ENCODE measurements at regions not wholly inside any gene's neighbourhood (a gene's known extent, or its start where the extent isn't known, plus 50 kb on each side); places are given as distances from the start of the nearest gene placed in this dataset.

DNA sequence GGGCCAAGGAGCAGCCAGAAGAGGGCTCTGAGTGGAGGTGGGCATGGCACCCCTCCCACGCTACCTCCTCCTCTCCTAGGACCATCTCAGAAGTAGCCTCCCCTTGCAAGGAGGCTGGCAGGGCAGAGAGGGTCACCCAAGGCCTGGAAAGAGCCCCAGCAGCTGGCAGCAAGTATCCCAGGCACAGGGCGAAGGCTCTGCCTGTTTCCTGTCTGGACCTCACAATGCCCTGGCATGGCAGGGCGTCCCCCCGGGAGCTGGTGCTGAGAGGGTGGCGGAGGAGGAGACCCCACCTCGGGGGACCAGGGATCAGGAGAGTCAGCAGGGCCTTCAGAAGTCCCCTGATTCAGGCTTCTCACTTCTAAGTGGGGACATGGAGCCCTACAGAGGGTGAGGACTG lies 66.2 kb upstream of the TAF1B start:
- peaks cover 0 to 3% (median 0%) of the 10 kb centered on the region in 4 donors for H3K4me1 ChIP-seq
- DNase-seq: no peak

DNA sequence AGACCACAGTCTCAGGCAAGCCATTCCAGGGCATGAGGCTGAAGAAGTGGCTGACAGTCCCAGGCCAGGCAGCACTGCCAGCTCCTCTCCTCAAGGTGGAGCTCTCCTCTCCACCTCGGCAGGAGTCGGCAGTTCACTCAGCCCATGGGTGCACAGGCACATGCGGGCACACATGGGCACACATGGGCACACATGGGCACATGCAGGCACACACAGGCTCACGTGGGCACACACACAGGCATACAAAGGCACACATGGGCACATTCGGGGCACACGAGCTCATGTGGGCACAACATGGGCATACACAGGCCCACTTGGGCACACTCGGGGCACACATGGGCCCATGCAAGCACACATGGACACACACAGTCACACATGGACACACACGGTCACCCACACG lies 65.3 kb upstream of the TAF1B start:
- TF ChIP-seq POLR2A (IDR thresholded peaks at IDR 0.05) (no peak), POLR2AphosphoS5 (IDR thresholded peaks at IDR 0.05) (no peak), EP300 (IDR thresholded peaks at IDR 0.05) (no peak)
- TF ChIP-seq, protein P1, sequence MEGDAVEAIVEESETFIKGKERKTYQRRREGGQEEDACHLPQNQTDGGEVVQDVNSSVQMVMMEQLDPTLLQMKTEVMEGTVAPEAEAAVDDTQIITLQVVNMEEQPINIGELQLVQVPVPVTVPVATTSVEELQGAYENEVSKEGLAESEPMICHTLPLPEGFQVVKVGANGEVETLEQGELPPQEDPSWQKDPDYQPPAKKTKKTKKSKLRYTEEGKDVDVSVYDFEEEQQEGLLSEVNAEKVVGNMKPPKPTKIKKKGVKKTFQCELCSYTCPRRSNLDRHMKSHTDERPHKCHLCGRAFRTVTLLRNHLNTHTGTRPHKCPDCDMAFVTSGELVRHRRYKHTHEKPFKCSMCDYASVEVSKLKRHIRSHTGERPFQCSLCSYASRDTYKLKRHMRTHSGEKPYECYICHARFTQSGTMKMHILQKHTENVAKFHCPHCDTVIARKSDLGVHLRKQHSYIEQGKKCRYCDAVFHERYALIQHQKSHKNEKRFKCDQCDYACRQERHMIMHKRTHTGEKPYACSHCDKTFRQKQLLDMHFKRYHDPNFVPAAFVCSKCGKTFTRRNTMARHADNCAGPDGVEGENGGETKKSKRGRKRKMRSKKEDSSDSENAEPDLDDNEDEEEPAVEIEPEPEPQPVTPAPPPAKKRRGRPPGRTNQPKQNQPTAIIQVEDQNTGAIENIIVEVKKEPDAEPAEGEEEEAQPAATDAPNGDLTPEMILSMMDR (IDR thresholded peaks at IDR 0.05): no peak
- DNase-seq: no peak
- Histone ChIP-seq H3K27me3 (no peaks in the 10 kb centered on the region), H3K9me3 (no peaks in the 10 kb centered on the region), H3K4me1 (peaks cover 0 to 3% (median 0%) of the 10 kb centered on the region in 4 donors), H3K4me3 (no peak overlapping the region), H3K36me3 (no peaks in the 10 kb centered on the region), H3K27ac (no peak overlapping the region)
- intact Hi-C loops (cut with DNase I; ENCODE audit: low total_unique reads): no loop called here
- WGBS, 5 donors: 75 to 92% (median 87%) methylated on average over 4 to 9 of the region's 9 CpGs

More for the DNA sequence above, 66.2 kb upstream of the TAF1B start:
- Histone ChIP-seq H3K27ac (no peak overlapping the region), H3K36me3 (no peaks in the 10 kb centered on the region), H3K27me3 (no peaks in the 10 kb centered on the region), H3K9me3 (no peaks in the 10 kb centered on the region), H3K4me3 (no peak overlapping the region)
- intact Hi-C loops (cut with DNase I; ENCODE audit: low total_unique reads): no loop called here
- TF ChIP-seq, protein P1 (IDR thresholded peaks at IDR 0.05): no peak
- no peak for TF ChIP-seq EP300 (IDR thresholded peaks at IDR 0.05)
- no peak for TF ChIP-seq POLR2AphosphoS5 (IDR thresholded peaks at IDR 0.05)
- TF ChIP-seq POLR2A (IDR thresholded peaks at IDR 0.05): no peak
- WGBS, 5 donors: 88 to 95% (median 91%) methylated on average over 6 of the region's 6 CpGs

DNA sequence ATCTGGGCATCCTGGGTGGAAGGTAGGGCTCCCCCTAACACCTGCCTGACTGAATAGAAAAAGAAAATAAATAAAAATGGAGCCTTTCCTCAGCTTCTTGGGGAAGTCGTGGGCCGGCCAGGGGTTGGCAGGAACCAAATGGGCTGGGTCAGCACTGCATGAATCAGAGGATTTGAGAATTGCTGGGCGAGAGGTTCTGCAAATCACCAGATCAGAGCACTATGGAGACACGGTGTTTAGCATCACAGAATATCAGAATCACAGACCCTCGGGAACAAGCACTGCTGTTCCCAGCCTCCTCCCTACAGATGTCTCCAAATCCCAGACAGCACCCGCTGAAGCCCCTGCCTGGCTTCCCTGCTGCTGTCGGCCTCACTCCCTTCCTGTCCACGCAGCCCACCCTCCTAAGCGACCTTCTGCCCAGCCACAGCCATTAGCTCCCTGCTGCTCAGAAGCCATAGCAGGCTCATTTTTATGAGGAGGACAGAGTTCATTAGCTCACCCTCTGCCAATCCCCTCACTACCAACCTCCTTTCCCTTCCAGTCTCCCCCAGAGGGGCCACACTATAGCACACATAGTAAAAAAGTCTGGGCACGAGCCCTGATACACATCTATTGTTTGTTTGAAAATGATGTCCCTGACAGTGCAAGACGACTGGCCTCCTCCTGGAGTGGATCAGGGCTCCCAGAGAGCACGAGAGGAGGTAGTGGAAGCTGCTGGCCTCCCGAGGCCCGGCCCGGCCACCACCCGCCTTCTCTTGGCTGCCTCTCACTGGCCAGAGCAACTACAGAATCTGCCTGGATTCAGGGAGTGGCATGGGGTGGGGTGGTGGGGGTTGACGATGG lies 64.6 kb upstream of the TAF1B start:
- TF ChIP-seq, protein P1 (IDR thresholded peaks at IDR 0.05): no peak
- TF ChIP-seq EP300 (IDR thresholded peaks at IDR 0.05) (no peak), POLR2AphosphoS5 (IDR thresholded peaks at IDR 0.05) (no peak), POLR2A (IDR thresholded peaks at IDR 0.05) (no peak)
- WGBS, 5 donors: 72 to 83% (median 75%) methylated on average over 17 of the region's 17 CpGs
- H3K4me3 ChIP-seq: no peak overlapping the region
- no peak overlapping the region for H3K27ac ChIP-seq
- no peak for DNase-seq
- no peaks in the 10 kb centered on the region for H3K27me3 ChIP-seq
- intact Hi-C loops (cut with DNase I; ENCODE audit: low total_unique reads): no loop called here
- no peaks in the 10 kb centered on the region for H3K9me3 ChIP-seq
- no peaks in the 10 kb centered on the region for H3K36me3 ChIP-seq
- H3K4me1 ChIP-seq: peaks cover 0 to 3% (median 0%) of the 10 kb centered on the region in 4 donors

DNA sequence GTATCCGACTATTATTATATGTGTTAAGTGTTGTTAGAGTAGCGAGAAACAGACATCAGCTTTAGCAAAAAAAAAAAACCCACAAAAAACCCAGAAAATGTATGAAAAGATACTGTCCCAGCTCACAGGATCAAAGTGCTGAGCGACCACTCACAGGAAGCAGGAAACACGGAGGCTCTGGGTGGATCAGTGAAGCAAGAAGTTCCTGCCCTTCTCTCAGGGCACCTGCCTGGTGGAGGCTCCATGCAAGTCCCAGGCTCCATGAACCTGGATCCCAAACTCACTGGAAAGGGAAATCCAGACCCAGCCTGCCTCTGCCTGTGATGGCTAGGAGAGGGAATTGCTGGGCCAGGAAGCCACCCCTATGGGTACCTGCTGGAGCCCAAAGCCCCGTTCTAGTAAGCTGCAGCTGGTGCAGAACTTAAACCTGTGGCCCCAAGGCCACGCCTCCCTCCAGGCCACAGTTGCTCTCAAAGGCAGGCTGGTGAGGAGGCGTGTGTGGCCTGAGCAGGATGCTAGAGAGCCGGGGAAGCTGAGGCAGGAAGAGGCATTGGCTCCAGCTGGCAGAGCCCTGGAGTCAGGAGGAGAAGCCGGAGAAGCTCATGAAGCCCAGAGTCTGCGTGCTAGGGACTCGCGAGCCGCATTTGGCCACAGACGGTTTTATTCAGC lies 63.5 kb upstream of the TAF1B start:
- peaks cover 0 to 3% (median 0%) of the 10 kb centered on the region in 4 donors for H3K4me1 ChIP-seq
- no peak for TF ChIP-seq EP300 (IDR thresholded peaks at IDR 0.05)
- intact Hi-C loops (cut with DNase I; ENCODE audit: low total_unique reads): no loop called here
- WGBS, 5 donors: 79 to 84% (median 80%) methylated on average over 14 of the region's 14 CpGs
- H3K9me3 ChIP-seq: no peaks in the 10 kb centered on the region
- DNase-seq: no peak
- H3K27ac ChIP-seq: no peak overlapping the region
- no peaks in the 10 kb centered on the region for H3K27me3 ChIP-seq
- no peak overlapping the region for H3K4me3 ChIP-seq
- no peaks in the 10 kb centered on the region for H3K36me3 ChIP-seq

All from stomach (tissue), 8 donors.